ENCODE measurements at regions not wholly inside any gene's neighbourhood (a gene's known extent, or its start where the extent isn't known, plus 50 kb on each side); places are given as distances from the start of the nearest gene placed in this dataset.
"Not testable (repeated sequence)": the region's sequence is repeated elsewhere in the genome, so short reads cannot be mapped to it uniquely, and the experiment has no call there.

GRCh38 chr10:118961436-118961835 is 68.1 kb upstream of the NANOS1 start:
- Histone ChIP-seq H3K27me3 (ENCODE audit: control insufficient read depth, insufficient read depth, low read length) (0 out of 2 replicates have a peak, but pooled peaks cover 3% of the 10 kb centered on the region), H3K4me3 (ENCODE audit: low read depth, low read length) (no peak overlapping the region), H3K36me3 (ENCODE audit: control insufficient read depth, insufficient read depth, low read length) (no peaks in the 10 kb centered on the region)
- TF ChIP-seq, protein P1, sequence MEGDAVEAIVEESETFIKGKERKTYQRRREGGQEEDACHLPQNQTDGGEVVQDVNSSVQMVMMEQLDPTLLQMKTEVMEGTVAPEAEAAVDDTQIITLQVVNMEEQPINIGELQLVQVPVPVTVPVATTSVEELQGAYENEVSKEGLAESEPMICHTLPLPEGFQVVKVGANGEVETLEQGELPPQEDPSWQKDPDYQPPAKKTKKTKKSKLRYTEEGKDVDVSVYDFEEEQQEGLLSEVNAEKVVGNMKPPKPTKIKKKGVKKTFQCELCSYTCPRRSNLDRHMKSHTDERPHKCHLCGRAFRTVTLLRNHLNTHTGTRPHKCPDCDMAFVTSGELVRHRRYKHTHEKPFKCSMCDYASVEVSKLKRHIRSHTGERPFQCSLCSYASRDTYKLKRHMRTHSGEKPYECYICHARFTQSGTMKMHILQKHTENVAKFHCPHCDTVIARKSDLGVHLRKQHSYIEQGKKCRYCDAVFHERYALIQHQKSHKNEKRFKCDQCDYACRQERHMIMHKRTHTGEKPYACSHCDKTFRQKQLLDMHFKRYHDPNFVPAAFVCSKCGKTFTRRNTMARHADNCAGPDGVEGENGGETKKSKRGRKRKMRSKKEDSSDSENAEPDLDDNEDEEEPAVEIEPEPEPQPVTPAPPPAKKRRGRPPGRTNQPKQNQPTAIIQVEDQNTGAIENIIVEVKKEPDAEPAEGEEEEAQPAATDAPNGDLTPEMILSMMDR (IDR thresholded peaks at IDR 0.05; ENCODE audit: insufficient read depth, low read depth, low read length): no peak
- ChIA-PET CTCF (no interaction called here), POLR2A (no interaction called here)
- DNase-seq (ENCODE audit: low read depth): no peak

- H3K36me3 ChIP-seq (ENCODE audit: control insufficient read depth, insufficient read depth, low read length); CTCF ChIA-PET; POLR2A ChIA-PET; H3K27me3 ChIP-seq (ENCODE audit: control insufficient read depth, insufficient read depth, low read length); H3K4me3 ChIP-seq (ENCODE audit: low read depth, low read length); DNase-seq (ENCODE audit: low read depth): not testable (repeated sequence)
Measured at GRCh38 chr10:118962331-118962868, 67.1 kb upstream of the NANOS1 start.

DNA sequence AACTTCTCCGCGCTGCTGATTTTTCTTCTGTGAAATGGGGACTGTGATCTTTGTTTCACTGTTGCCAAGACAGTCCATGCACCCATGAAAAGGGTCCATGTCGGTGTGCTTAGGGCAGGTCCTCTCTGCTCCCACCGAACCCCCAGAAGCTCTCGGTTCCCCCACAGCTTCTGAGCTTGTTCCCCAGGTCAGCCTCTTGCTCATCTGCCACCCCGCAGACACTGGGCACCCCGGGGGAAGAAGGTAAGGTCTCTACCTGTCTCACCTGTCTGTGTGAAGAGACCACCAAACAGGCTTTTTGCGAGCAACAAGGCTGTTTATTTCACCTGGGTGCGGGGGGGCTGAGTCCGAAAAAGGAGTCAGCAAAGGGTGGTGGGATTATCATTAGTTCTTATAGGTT is 66.2 kb upstream of the NANOS1 start:
- no peak for DNase-seq (ENCODE audit: low read depth)
- POLR2A ChIA-PET: no interaction called here
- no peaks in the 10 kb centered on the region for H3K36me3 ChIP-seq (ENCODE audit: control insufficient read depth, insufficient read depth, low read length)
- H3K27me3 ChIP-seq (ENCODE audit: control insufficient read depth, insufficient read depth, low read length): 0 out of 2 replicates have a peak, but pooled peaks cover 9% of the 10 kb centered on the region
- no peak overlapping the region for H3K4me3 ChIP-seq (ENCODE audit: low read depth, low read length)
- CTCF ChIA-PET: no interaction called here
- TF ChIP-seq, protein P1 (IDR thresholded peaks at IDR 0.05; ENCODE audit: insufficient read depth, low read depth, low read length): no peak

DNA sequence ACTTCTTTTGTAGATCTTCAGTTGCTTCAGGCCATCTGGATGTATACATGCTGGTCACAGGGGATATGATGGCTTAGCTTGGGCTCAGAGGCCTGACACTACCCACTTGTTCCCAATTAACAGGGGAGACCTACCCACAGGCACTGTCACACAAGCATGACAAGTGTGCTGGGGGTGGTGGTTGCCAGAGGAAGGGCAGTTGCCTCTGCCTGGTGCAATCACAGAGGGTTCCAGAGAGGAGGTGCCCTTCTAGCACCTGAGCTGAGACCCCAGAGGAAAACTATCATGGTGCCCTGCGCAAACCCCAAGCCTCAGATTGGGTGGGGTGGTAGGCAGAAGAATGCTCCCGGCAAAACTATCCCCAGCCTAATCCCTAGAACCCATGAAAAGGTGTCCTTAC is 65.6 kb upstream of the NANOS1 start:
- H3K27me3 ChIP-seq (ENCODE audit: control insufficient read depth, insufficient read depth, low read length): 0 out of 2 replicates have a peak, but pooled peaks cover 9% of the 10 kb centered on the region
- POLR2A ChIA-PET: no interaction called here

DNA sequence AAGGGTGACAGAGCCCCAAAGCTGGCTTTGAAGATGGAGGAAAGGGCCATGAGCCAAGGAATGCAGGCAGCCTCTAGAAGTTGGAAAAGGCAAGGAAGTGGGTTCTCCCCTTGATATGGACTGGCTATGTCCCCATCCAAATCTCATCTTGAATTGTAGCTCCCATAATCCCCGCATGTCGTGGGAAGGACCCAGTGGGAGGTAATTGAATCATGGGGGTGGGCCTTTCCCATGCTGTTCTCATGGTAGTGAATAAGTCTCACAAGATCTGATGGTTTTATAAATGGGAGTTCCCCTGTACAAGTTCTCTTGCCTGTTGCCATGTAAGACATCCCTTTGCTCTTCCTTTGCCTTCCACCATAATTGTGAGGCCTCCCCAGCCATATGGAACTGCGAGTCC is 65.0 kb upstream of the NANOS1 start:
- H3K4me3 ChIP-seq (ENCODE audit: low read depth, low read length); POLR2A ChIA-PET; DNase-seq (ENCODE audit: low read depth); H3K36me3 ChIP-seq (ENCODE audit: control insufficient read depth, insufficient read depth, low read length); H3K27me3 ChIP-seq (ENCODE audit: control insufficient read depth, insufficient read depth, low read length); CTCF ChIA-PET: not testable (repeated sequence)

More for the DNA sequence above, 65.6 kb upstream of the NANOS1 start:
- TF ChIP-seq, protein P1 (IDR thresholded peaks at IDR 0.05; ENCODE audit: insufficient read depth, low read depth, low read length): no peak
- no peak for DNase-seq (ENCODE audit: low read depth)
- CTCF ChIA-PET: no interaction called here
- no peak overlapping the region for H3K4me3 ChIP-seq (ENCODE audit: low read depth, low read length)
- H3K36me3 ChIP-seq (ENCODE audit: control insufficient read depth, insufficient read depth, low read length): no peaks in the 10 kb centered on the region

- ChIA-PET CTCF (no interaction called here), POLR2A (no interaction called here)
- Histone ChIP-seq H3K27me3 (ENCODE audit: control insufficient read depth, insufficient read depth, low read length) (0 out of 2 replicates have a peak, but pooled peaks cover 9% of the 10 kb centered on the region), H3K4me3 (ENCODE audit: low read depth, low read length) (no peak overlapping the region), H3K36me3 (ENCODE audit: control insufficient read depth, insufficient read depth, low read length) (no peaks in the 10 kb centered on the region)
- TF ChIP-seq, protein P1 (IDR thresholded peaks at IDR 0.05; ENCODE audit: insufficient read depth, low read depth, low read length): no peak
- no peak for DNase-seq (ENCODE audit: low read depth)
Measured at GRCh38 chr10:118965096-118965495, 64.4 kb upstream of the NANOS1 start.

All from BJ (cell line).